Neural cell (in vitro differentiated cells): ENCODE measurements at regions not wholly inside any gene's neighbourhood (a gene's known extent, or its start where the extent isn't known, plus 50 kb on each side); places are given as distances from the start of the nearest gene placed in this dataset.

ENCODE experiments used
- H2AFZ ChIP-seq: fragments of 200-600, 300-800 bp; sonication (generic), shearing (Covaris generic); 2 replicates; pipeline ENCODE4 v1.6.0; 2014; ENCODE audit warnings: low read depth, mild to moderate bottlenecking, antibody characterized with exemption, low read length, moderate library complexity
- H3F3A ChIP-seq: fragments of 200-600 bp; shearing (Covaris generic); 2 replicates; pipeline ENCODE4 v1.6.1; 2016; ENCODE audit warnings: mild to moderate bottlenecking, moderate library complexity, mixed read lengths, antibody characterized with exemption, low read length; ENCODE audit not compliant: insufficient read depth, poor library complexity, severe bottlenecking
- H3K27ac ChIP-seq: fragments of 200-600, 300-800 bp; sonication (generic), shearing (Covaris generic); 2 replicates; pipeline ENCODE4 v1.5.1; 2014; ENCODE audit warnings: mild to moderate bottlenecking, low read length, moderate library complexity
- H3K27me3 ChIP-seq: fragments of 300-800, 200-600 bp; sonication (generic), shearing (Covaris generic); 2 replicates; pipeline ENCODE4 v1.6.0; 2014; ENCODE audit warnings: mild to moderate bottlenecking, low read depth, low read length, moderate library complexity; ENCODE audit not compliant: insufficient read depth
- H3K36me3 ChIP-seq: fragments of 300-800, 200-600 bp; sonication (generic), shearing (Covaris generic); 2 replicates; pipeline ENCODE4 v1.5.1; 2014; ENCODE audit warnings: mild to moderate bottlenecking, antibody characterized with exemption, low read length, moderate library complexity; ENCODE audit not compliant: insufficient read depth
- H3K4me2 ChIP-seq: fragments of 300-800, 200-600 bp; sonication (generic), shearing (Covaris generic); 2 replicates; pipeline ENCODE4 v1.6.0; 2014; ENCODE audit warnings: mild to moderate bottlenecking, low read length
- H3K4me3 ChIP-seq: fragments of 300-800, 200-600 bp; sonication (generic), shearing (Covaris generic); 2 replicates; pipeline ENCODE4 v1.5.1; 2014; ENCODE audit warnings: mild to moderate bottlenecking, low read length, moderate library complexity
- H3K79me2 ChIP-seq: fragments of 200-600 bp; shearing (Covaris generic); replicated peaks from 2 replicates; pipeline ENCODE4 v1.6.0; 2014; ENCODE audit warnings: mild to moderate bottlenecking, low read length, moderate library complexity; ENCODE audit not compliant: insufficient read depth
- H3K9ac ChIP-seq: fragments of 300-800, 200-600 bp; sonication (generic), shearing (Covaris generic); 2 replicates; pipeline ENCODE4 v1.6.1; 2016; ENCODE audit warnings: mild to moderate bottlenecking, low read length, mixed read lengths
- H3K9me2 ChIP-seq: fragments of 200-600 bp; shearing (Covaris generic); 2 replicates; pipeline ENCODE4 v1.6.1; 2016; ENCODE audit warnings: mild to moderate bottlenecking, low read length, mixed read lengths; ENCODE audit not compliant: insufficient read depth
- H3K9me3 ChIP-seq: fragments of 200-600, 300-800 bp; sonication (generic), shearing (Covaris generic); 2 replicates; pipeline ENCODE4 v1.6.1; 2016; ENCODE audit warnings: mild to moderate bottlenecking, mixed run types, low read length, moderate library complexity, mixed read lengths
- H4K20me1 ChIP-seq: fragments of 200-600 bp; shearing (Covaris generic); 2 replicates; pipeline ENCODE4 v1.6.1; 2016; ENCODE audit warnings: mild to moderate bottlenecking, mixed run types; ENCODE audit not compliant: insufficient read depth
- EP300 ChIP-seq: fragments of 450-650 bp; conservative IDR thresholded peaks from 2 replicates; pipeline ENCODE4 v1.6.1; 2014; ENCODE audit warnings: antibody characterized with exemption, mild to moderate bottlenecking, moderate library complexity; ENCODE audit not compliant: poor library complexity, severe bottlenecking
- EZH2 ChIP-seq: fragments of 200-600, 300-800 bp; shearing (Covaris generic), sonication (generic); IDR thresholded peaks from 2 replicates; pipeline ENCODE4 v1.6.1; 2014; ENCODE audit warnings: antibody characterized with exemption, low read length, borderline replicate concordance, mild to moderate bottlenecking; ENCODE audit not compliant: insufficient read depth, poor library complexity, severe bottlenecking
- MXI1 ChIP-seq: fragments of 450-650 bp; conservative IDR thresholded peaks from 2 replicates; pipeline ENCODE4 v1.6.1; 2014; ENCODE audit warnings: antibody characterized with exemption, mild to moderate bottlenecking; ENCODE audit not compliant: poor library complexity, severe bottlenecking
- POLR2AphosphoS5 ChIP-seq: IDR thresholded peaks from 2 replicates; pipeline ENCODE4 v1.6.1; 2012
- RAD21 ChIP-seq: fragments of 450-650 bp; conservative IDR thresholded peaks from 2 replicates; pipeline ENCODE4 v1.6.1; 2014; ENCODE audit warnings: antibody characterized with exemption, mild to moderate bottlenecking, moderate library complexity
- SMC3 ChIP-seq: fragments of 450-650 bp; conservative IDR thresholded peaks from 2 replicates; pipeline ENCODE4 v1.6.1; 2014; ENCODE audit warnings: antibody characterized with exemption, mild to moderate bottlenecking, moderate library complexity; ENCODE audit not compliant: poor library complexity
- TAF1 ChIP-seq: IDR thresholded peaks from 2 replicates; pipeline ENCODE4 v1.6.1; 2012; ENCODE audit warnings: low read depth
- TF ChIP-seq, protein P1 (sequence below): IDR thresholded peaks from 2 replicates; pipeline ENCODE4 v1.6.1; 2012; ENCODE audit warnings: borderline replicate concordance
- TF ChIP-seq, protein P2 (sequence below): fragments of 450-650 bp; IDR thresholded peaks from 2 replicates; pipeline ENCODE4 v1.5.1; 2014; ENCODE audit warnings: antibody characterized with exemption, mild to moderate bottlenecking, moderate library complexity; ENCODE audit not compliant: poor library complexity, severe bottlenecking

DNA sequence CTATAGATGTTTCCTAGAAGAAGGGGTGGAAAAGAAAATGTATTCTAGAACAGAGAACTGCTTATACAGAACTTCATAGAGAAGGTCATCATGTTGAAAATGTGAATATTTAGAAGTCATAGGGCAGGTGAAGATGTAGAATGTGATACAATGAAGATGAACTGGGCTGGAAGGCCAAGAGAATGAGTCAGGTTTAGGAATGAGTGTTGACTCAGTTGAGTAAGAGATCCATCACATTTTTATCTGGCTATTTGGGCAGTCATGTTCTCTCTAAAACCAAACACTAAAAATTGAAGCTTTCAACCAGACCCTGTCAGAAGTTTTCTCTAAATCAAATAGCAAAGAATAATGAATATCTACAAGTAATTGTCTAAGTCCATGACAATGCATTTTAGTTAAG lies 660.5 kb downstream of the KCNJ2 start:
- TF ChIP-seq RAD21 (no peak), EZH2 (no peak), SMC3 (no peak)
- TF ChIP-seq, protein P1, sequence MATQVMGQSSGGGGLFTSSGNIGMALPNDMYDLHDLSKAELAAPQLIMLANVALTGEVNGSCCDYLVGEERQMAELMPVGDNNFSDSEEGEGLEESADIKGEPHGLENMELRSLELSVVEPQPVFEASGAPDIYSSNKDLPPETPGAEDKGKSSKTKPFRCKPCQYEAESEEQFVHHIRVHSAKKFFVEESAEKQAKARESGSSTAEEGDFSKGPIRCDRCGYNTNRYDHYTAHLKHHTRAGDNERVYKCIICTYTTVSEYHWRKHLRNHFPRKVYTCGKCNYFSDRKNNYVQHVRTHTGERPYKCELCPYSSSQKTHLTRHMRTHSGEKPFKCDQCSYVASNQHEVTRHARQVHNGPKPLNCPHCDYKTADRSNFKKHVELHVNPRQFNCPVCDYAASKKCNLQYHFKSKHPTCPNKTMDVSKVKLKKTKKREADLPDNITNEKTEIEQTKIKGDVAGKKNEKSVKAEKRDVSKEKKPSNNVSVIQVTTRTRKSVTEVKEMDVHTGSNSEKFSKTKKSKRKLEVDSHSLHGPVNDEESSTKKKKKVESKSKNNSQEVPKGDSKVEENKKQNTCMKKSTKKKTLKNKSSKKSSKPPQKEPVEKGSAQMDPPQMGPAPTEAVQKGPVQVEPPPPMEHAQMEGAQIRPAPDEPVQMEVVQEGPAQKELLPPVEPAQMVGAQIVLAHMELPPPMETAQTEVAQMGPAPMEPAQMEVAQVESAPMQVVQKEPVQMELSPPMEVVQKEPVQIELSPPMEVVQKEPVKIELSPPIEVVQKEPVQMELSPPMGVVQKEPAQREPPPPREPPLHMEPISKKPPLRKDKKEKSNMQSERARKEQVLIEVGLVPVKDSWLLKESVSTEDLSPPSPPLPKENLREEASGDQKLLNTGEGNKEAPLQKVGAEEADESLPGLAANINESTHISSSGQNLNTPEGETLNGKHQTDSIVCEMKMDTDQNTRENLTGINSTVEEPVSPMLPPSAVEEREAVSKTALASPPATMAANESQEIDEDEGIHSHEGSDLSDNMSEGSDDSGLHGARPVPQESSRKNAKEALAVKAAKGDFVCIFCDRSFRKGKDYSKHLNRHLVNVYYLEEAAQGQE = no peak
- Histone ChIP-seq H3K27me3 (no peaks in the 10 kb centered on the region), H3K4me2 (no peak overlapping the region), H3K9me3 (no peaks in the 10 kb centered on the region), H4K20me1 (no peaks in the 10 kb centered on the region), H3K4me3 (no peak overlapping the region), H3K9me2 (no peaks in the 10 kb centered on the region), H2AFZ (no peak overlapping the region), H3K36me3 (no peaks in the 10 kb centered on the region), H3F3A (no peaks in the 10 kb centered on the region), H3K27ac (no peak overlapping the region), H3K9ac (no peak overlapping the region), H3K79me2 (no peaks in the 10 kb centered on the region)

DNA sequence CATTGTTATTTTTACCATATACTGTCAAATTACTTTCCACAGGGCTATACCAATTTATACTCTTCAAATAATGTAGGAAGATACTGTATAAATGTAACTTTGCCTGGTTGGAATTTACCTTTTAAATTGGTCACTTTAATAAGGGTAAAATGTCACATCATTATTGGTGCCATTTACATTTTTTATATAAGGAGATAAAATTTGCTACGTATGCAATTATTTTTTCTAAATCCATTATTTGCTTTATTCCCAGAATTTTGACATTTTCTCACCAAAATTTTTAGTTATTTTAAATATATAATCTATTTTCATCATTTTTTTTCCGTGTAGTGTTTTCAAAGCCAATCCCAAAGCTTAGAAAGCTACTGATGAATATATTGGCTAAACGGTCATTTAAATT lies 664.7 kb downstream of the KCNJ2 start:
- no peaks in the 10 kb centered on the region for H3K27me3 ChIP-seq
- H3F3A ChIP-seq = no peaks in the 10 kb centered on the region
- TF ChIP-seq MXI1 = no peak
- no peak for TF ChIP-seq EZH2
- no peak for TF ChIP-seq SMC3
- TF ChIP-seq TAF1 = no peak
- TF ChIP-seq POLR2AphosphoS5 = no peak
- TF ChIP-seq, protein P2, sequence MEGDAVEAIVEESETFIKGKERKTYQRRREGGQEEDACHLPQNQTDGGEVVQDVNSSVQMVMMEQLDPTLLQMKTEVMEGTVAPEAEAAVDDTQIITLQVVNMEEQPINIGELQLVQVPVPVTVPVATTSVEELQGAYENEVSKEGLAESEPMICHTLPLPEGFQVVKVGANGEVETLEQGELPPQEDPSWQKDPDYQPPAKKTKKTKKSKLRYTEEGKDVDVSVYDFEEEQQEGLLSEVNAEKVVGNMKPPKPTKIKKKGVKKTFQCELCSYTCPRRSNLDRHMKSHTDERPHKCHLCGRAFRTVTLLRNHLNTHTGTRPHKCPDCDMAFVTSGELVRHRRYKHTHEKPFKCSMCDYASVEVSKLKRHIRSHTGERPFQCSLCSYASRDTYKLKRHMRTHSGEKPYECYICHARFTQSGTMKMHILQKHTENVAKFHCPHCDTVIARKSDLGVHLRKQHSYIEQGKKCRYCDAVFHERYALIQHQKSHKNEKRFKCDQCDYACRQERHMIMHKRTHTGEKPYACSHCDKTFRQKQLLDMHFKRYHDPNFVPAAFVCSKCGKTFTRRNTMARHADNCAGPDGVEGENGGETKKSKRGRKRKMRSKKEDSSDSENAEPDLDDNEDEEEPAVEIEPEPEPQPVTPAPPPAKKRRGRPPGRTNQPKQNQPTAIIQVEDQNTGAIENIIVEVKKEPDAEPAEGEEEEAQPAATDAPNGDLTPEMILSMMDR = no peak
- TF ChIP-seq EP300 = no peak
- TF ChIP-seq, protein P1 = no peak
- TF ChIP-seq RAD21 = no peak
- no peak overlapping the region for H3K4me3 ChIP-seq
- no peaks in the 10 kb centered on the region for H4K20me1 ChIP-seq
- H3K79me2 ChIP-seq = no peaks in the 10 kb centered on the region
- H3K9me3 ChIP-seq = no peaks in the 10 kb centered on the region
- H3K27ac ChIP-seq = no peak overlapping the region
- H3K4me2 ChIP-seq = no peak overlapping the region
- no peaks in the 10 kb centered on the region for H3K36me3 ChIP-seq
- no peaks in the 10 kb centered on the region for H3K9me2 ChIP-seq
- H2AFZ ChIP-seq = no peak overlapping the region
- no peak overlapping the region for H3K9ac ChIP-seq
